T47D (cell line): ENCODE measurements at regions not wholly inside any gene's neighbourhood (a gene's known extent, or its start where the extent isn't known, plus 50 kb on each side); places are given as distances from the start of the nearest gene placed in this dataset.

Source experiments
- DNase-seq, 2 experiments: peaks; one replicate each; pipeline versions ENCODE4 v3.0.0 to v3.0.0-alpha.2; 2011 to 2012; ENCODE audit warnings: low read depth in 1 of 2, low spot score in 1 of 2
- JUND ChIP-seq: IDR thresholded peaks from 2 replicates; pipeline ENCODE4 v1.6.1; 2012; ENCODE audit warnings: low read depth
- in situ Hi-C: cut with HindIII; loops from 2 replicates; pipeline ENCODE4 v1.10.0; 2016; ENCODE audit warnings: low sequenced_read_pairs, low pct_unique_long_range_greater_than_20kb

DNA sequence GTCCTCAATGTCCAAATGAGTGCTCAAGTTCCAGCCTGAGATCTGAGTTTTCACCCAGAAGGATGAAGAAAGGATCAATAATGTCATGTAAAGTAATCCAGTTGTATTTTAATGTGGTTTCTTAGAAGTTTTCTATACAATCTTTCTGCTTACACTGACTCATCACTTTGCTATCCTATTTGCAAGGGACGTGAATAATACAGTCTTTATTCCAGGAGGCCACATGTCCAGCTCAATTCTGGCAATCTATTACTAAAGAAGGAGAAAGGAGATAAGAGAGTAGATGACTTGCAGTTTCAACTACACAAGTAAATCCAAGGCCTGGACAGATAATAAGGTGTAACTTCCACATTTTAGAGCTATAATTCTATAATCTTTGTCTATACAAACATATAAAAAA, 601.1 kb upstream of the SETBP1 start:
- in situ Hi-C loops: no loop called here
- no peak for DNase-seq
- no peak for TF ChIP-seq JUND

- DNase-seq: no peak
- no peak for TF ChIP-seq JUND
- in situ Hi-C loops: no loop called here
Observed at GRCh38 chr18:44080054-44080453, 600.6 kb upstream of the SETBP1 start.

DNA sequence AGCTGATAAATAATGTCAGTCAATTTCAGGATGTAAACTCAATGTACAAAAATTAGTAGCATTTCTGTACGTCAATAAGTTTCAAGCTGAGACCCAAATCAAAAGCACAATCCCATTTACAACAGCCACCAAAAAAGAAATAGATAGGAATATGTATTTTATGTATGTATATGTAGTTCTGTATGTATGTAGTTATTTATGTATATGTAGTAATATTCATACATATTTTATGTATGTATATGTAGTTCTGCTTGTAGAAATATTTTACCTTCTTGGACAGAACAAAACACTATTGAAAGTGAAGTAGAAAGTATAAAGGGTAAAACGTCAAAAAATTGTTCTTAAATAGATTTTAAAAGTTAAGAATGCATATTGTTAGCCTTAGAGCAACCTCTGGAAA, 591.0 kb upstream of the SETBP1 start:
- TF ChIP-seq JUND: no peak
- in situ Hi-C loops: no loop called here

DNA sequence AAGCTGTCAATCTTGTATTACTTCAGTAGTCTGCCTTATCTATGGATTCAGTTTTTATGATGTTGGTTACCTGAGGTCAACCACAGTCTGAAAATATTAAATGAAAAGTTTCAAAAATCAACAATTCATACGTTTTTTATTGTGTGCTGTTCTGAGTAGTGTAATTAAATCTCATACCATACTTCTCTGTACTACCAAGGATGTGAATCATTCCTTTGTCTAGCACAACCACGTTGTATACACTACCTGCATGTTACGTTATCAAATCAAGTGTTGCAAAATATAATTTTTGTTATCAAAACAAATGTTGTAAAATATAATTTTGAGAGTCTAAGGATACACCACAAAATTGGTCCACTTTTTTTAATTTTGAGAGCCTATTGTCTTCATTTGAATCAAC, 590.2 kb upstream of the SETBP1 start:
- DNase-seq: no peak
- no peak for TF ChIP-seq JUND
- in situ Hi-C loops: no loop called here

More for the DNA sequence above, 591.0 kb upstream of the SETBP1 start:
- DNase-seq: no peak

DNA sequence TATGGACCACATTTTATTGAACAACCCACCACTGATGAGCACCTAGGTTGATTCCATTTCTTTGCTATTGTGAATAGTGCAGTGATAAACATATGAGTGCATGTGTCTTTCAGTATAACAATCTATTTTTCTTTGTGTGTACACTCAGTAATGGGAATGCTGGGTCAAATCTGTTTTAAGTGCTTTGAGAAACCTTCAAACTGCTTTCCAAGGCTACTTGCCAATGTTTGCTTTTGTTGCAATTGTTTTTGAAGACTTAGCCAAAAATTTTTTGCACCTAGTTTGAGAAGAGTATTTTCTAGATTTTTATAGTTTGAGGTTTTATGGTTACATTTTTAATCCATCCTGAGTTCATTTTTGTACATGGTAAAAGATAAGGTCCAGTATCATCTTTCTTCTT, 587.4 kb upstream of the SETBP1 start:
- no peak for TF ChIP-seq JUND
- in situ Hi-C loops: no loop called here
- DNase-seq: peak in 1 of 2 experiments; percentile 9

DNA sequence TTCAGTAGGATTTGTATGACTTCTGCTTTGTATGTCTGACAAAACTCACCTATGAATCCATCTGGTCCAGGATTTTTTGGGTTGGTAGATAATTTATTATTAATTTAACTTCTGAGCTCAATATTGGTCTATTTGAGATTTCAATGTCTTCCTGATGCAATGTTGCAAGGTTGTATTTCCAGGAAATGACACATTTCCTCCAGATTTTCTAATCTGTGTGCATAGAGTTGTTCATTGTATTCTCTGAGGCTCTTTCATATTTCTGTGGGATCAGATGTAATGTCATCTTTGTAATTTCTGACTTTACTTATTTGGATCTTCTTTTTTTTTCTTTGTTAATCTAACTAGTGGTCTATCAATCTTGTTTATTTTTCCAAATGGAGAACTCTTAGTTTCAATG, 584.7 kb upstream of the SETBP1 start:
- in situ Hi-C loops: no loop called here
- no peak for DNase-seq
- no peak for TF ChIP-seq JUND

- peak in 1 of 2 experiments; percentile 58 for DNase-seq
- no peak for TF ChIP-seq JUND
- in situ Hi-C loops: no loop called here
Observed at GRCh38 chr18:44098551-44099098, 582.1 kb upstream of the SETBP1 start.

GRCh38 chr18:44107187-44107586, 573.5 kb upstream of the SETBP1 start:
- DNase-seq: no peak
- TF ChIP-seq JUND: no peak
- in situ Hi-C loops: no loop called here

GRCh38 chr18:44111337-44111736, 569.4 kb upstream of the SETBP1 start:
- DNase-seq: no peak
- no peak for TF ChIP-seq JUND
- in situ Hi-C loops: no loop called here

DNA sequence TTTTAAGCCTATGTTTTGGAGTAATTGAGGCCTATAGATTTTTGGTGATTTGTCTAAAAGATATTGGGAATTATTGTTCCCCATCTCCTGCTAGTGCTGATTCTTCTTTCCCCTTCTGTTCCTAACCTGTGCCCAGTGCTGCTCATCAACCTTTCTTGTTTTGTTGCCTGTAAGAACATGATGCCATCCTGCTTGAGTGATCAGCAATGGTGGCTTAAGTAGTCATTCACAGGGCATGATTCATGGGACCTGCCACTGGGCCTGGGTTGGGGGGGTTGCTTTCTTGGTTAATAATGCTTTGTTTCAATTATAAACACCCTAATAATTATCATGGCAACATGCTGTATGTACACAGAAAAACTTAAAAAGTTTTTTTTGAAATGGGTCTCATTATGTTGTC, 562.9 kb upstream of the SETBP1 start:
- TF ChIP-seq JUND: no peak
- in situ Hi-C loops: no loop called here
- no peak for DNase-seq

GRCh38 chr18:44119607-44120006, 561.1 kb upstream of the SETBP1 start:
- DNase-seq: no peak
- TF ChIP-seq JUND: no peak
- in situ Hi-C loops: no loop called here

- peak in 1 of 2 experiments; percentile 1 for DNase-seq
- in situ Hi-C loops: no loop called here
- no peak for TF ChIP-seq JUND
Observed at GRCh38 chr18:44123743-44124142, 556.9 kb upstream of the SETBP1 start.

DNA sequence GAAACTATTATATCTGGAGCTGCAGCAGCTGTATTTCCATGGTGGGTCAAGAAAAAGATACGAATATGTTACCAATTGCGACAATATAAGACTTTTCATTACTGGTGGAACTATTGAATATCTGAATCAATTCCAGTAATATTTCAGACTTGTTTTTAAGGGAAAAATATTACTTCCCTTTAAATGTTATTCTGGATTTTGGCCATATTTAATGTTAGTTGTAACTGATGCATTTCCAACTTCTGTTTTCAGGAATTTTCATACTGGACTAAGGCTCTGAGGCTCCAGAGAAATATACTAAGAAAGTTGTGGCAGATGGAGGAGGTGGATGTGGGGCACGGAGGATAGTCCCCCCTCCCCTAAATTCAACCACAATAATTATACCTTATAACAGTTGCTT, 555.2 kb upstream of the SETBP1 start:
- no peak for DNase-seq
- in situ Hi-C loops: no loop called here
- no peak for TF ChIP-seq JUND

DNA sequence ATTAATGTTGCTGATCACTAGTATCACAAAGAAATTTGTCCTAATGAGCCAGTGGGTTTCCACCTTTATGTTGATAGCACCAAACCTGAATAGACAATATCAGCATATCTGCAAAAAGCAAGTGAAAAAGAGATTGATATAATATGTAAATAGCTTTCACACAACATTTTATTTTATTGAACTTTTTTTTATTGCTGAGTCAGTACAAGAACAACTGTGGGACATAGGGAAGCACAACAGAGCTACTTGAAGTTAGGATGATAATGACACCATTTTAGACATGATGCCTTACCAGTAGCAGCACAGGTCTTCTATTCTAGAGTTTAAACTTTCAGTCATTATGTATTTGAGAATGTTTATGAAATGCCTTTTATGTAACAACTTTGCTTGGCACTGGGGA, 554.1 kb upstream of the SETBP1 start:
- no peak for TF ChIP-seq JUND
- in situ Hi-C loops: no loop called here
- DNase-seq: no peak
